Neural cell (in vitro differentiated cells): ENCODE measurements at regions not wholly inside any gene's neighbourhood (a gene's known extent, or its start where the extent isn't known, plus 50 kb on each side); places are given as distances from the start of the nearest gene placed in this dataset.
"Not testable (repeated sequence)": the region's sequence is repeated elsewhere in the genome, so short reads cannot be mapped to it uniquely, and the experiment has no call there.

Source experiments
- H2AFZ ChIP-seq: fragments of 200-600, 300-800 bp; sonication (generic), shearing (Covaris generic); 2 replicates; pipeline ENCODE4 v1.6.0; 2014; ENCODE audit warnings: low read depth, mild to moderate bottlenecking, antibody characterized with exemption, low read length, moderate library complexity
- H3F3A ChIP-seq: fragments of 200-600 bp; shearing (Covaris generic); 2 replicates; pipeline ENCODE4 v1.6.1; 2016; ENCODE audit warnings: mild to moderate bottlenecking, moderate library complexity, mixed read lengths, antibody characterized with exemption, low read length; ENCODE audit not compliant: insufficient read depth, poor library complexity, severe bottlenecking
- H3K27ac ChIP-seq: fragments of 200-600, 300-800 bp; sonication (generic), shearing (Covaris generic); 2 replicates; pipeline ENCODE4 v1.5.1; 2014; ENCODE audit warnings: mild to moderate bottlenecking, low read length, moderate library complexity
- H3K27me3 ChIP-seq: fragments of 300-800, 200-600 bp; sonication (generic), shearing (Covaris generic); 2 replicates; pipeline ENCODE4 v1.6.0; 2014; ENCODE audit warnings: mild to moderate bottlenecking, low read depth, low read length, moderate library complexity; ENCODE audit not compliant: insufficient read depth
- H3K36me3 ChIP-seq: fragments of 300-800, 200-600 bp; sonication (generic), shearing (Covaris generic); 2 replicates; pipeline ENCODE4 v1.5.1; 2014; ENCODE audit warnings: mild to moderate bottlenecking, antibody characterized with exemption, low read length, moderate library complexity; ENCODE audit not compliant: insufficient read depth
- H3K4me2 ChIP-seq: fragments of 300-800, 200-600 bp; sonication (generic), shearing (Covaris generic); 2 replicates; pipeline ENCODE4 v1.6.0; 2014; ENCODE audit warnings: mild to moderate bottlenecking, low read length
- H3K4me3 ChIP-seq: fragments of 300-800, 200-600 bp; sonication (generic), shearing (Covaris generic); 2 replicates; pipeline ENCODE4 v1.5.1; 2014; ENCODE audit warnings: mild to moderate bottlenecking, low read length, moderate library complexity
- H3K79me2 ChIP-seq: fragments of 200-600 bp; shearing (Covaris generic); replicated peaks from 2 replicates; pipeline ENCODE4 v1.6.0; 2014; ENCODE audit warnings: mild to moderate bottlenecking, low read length, moderate library complexity; ENCODE audit not compliant: insufficient read depth
- H3K9ac ChIP-seq: fragments of 300-800, 200-600 bp; sonication (generic), shearing (Covaris generic); 2 replicates; pipeline ENCODE4 v1.6.1; 2016; ENCODE audit warnings: mild to moderate bottlenecking, low read length, mixed read lengths
- H3K9me2 ChIP-seq: fragments of 200-600 bp; shearing (Covaris generic); 2 replicates; pipeline ENCODE4 v1.6.1; 2016; ENCODE audit warnings: mild to moderate bottlenecking, low read length, mixed read lengths; ENCODE audit not compliant: insufficient read depth
- H3K9me3 ChIP-seq: fragments of 200-600, 300-800 bp; sonication (generic), shearing (Covaris generic); 2 replicates; pipeline ENCODE4 v1.6.1; 2016; ENCODE audit warnings: mild to moderate bottlenecking, mixed run types, low read length, moderate library complexity, mixed read lengths
- H4K20me1 ChIP-seq: fragments of 200-600 bp; shearing (Covaris generic); 2 replicates; pipeline ENCODE4 v1.6.1; 2016; ENCODE audit warnings: mild to moderate bottlenecking, mixed run types; ENCODE audit not compliant: insufficient read depth
- EP300 ChIP-seq: fragments of 450-650 bp; conservative IDR thresholded peaks from 2 replicates; pipeline ENCODE4 v1.6.1; 2014; ENCODE audit warnings: antibody characterized with exemption, mild to moderate bottlenecking, moderate library complexity; ENCODE audit not compliant: poor library complexity, severe bottlenecking
- EZH2 ChIP-seq: fragments of 200-600, 300-800 bp; shearing (Covaris generic), sonication (generic); IDR thresholded peaks from 2 replicates; pipeline ENCODE4 v1.6.1; 2014; ENCODE audit warnings: antibody characterized with exemption, low read length, borderline replicate concordance, mild to moderate bottlenecking; ENCODE audit not compliant: insufficient read depth, poor library complexity, severe bottlenecking
- MXI1 ChIP-seq: fragments of 450-650 bp; conservative IDR thresholded peaks from 2 replicates; pipeline ENCODE4 v1.6.1; 2014; ENCODE audit warnings: antibody characterized with exemption, mild to moderate bottlenecking; ENCODE audit not compliant: poor library complexity, severe bottlenecking
- POLR2AphosphoS5 ChIP-seq: IDR thresholded peaks from 2 replicates; pipeline ENCODE4 v1.6.1; 2012
- RAD21 ChIP-seq: fragments of 450-650 bp; conservative IDR thresholded peaks from 2 replicates; pipeline ENCODE4 v1.6.1; 2014; ENCODE audit warnings: antibody characterized with exemption, mild to moderate bottlenecking, moderate library complexity
- REST ChIP-seq: IDR thresholded peaks from 2 replicates; pipeline ENCODE4 v1.6.1; 2012; ENCODE audit warnings: borderline replicate concordance
- SMC3 ChIP-seq: fragments of 450-650 bp; conservative IDR thresholded peaks from 2 replicates; pipeline ENCODE4 v1.6.1; 2014; ENCODE audit warnings: antibody characterized with exemption, mild to moderate bottlenecking, moderate library complexity; ENCODE audit not compliant: poor library complexity
- TAF1 ChIP-seq: IDR thresholded peaks from 2 replicates; pipeline ENCODE4 v1.6.1; 2012; ENCODE audit warnings: low read depth
- TF ChIP-seq, protein P1 (sequence below): fragments of 450-650 bp; IDR thresholded peaks from 2 replicates; pipeline ENCODE4 v1.5.1; 2014; ENCODE audit warnings: antibody characterized with exemption, mild to moderate bottlenecking, moderate library complexity; ENCODE audit not compliant: poor library complexity, severe bottlenecking

GRCh38 chr15:85289677-85290365, 90.6 kb upstream of the AKAP13 start:
- Histone ChIP-seq H3K36me3 (no peaks in the 10 kb centered on the region), H3K9ac (no peak overlapping the region), H3K9me3 (no peaks in the 10 kb centered on the region), H3K4me3 (no peak overlapping the region), H2AFZ (no peak overlapping the region), H3K79me2 (no peaks in the 10 kb centered on the region), H3K4me2 (no peak overlapping the region), H3K27ac (no peak overlapping the region), H4K20me1 (no peaks in the 10 kb centered on the region), H3K9me2 (no peaks in the 10 kb centered on the region), H3F3A (no peaks in the 10 kb centered on the region), H3K27me3 (no peaks in the 10 kb centered on the region)
- TF ChIP-seq POLR2AphosphoS5 (no peak), TAF1 (no peak), SMC3 (no peak), MXI1 (no peak), EZH2 (no peak), RAD21 (no peak), REST (no peak), EP300 (no peak)
- TF ChIP-seq, protein P1, sequence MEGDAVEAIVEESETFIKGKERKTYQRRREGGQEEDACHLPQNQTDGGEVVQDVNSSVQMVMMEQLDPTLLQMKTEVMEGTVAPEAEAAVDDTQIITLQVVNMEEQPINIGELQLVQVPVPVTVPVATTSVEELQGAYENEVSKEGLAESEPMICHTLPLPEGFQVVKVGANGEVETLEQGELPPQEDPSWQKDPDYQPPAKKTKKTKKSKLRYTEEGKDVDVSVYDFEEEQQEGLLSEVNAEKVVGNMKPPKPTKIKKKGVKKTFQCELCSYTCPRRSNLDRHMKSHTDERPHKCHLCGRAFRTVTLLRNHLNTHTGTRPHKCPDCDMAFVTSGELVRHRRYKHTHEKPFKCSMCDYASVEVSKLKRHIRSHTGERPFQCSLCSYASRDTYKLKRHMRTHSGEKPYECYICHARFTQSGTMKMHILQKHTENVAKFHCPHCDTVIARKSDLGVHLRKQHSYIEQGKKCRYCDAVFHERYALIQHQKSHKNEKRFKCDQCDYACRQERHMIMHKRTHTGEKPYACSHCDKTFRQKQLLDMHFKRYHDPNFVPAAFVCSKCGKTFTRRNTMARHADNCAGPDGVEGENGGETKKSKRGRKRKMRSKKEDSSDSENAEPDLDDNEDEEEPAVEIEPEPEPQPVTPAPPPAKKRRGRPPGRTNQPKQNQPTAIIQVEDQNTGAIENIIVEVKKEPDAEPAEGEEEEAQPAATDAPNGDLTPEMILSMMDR = no peak

DNA sequence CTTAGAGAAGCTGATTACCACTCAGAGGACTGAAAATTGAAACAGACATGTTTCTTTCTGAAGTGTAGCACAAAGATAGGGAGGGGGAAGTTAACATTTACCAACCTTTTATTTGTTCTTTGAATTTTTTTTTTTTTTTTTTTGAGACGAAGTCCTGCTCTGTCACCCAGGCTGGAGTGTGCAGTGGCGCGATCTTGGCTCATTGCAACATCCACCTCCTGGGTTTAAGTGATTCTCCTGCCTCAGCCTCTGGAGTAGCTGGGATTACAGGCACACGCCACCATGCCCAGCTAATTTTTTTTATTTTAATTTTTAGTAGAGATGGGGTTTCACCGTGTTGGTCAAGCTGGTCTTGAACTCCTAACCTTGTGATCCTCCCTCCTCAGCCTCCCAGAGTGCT, 87.8 kb upstream of the AKAP13 start:
- not testable (repeated sequence) for H3K36me3 ChIP-seq, H3K9ac ChIP-seq, H3K4me2 ChIP-seq, H3K4me3 ChIP-seq, H3F3A ChIP-seq, H3K27ac ChIP-seq, H2AFZ ChIP-seq, H3K79me2 ChIP-seq, H3K27me3 ChIP-seq, H3K9me3 ChIP-seq, H3K9me2 ChIP-seq, H4K20me1 ChIP-seq
